ENCODE measurements at regions not wholly inside any gene's neighbourhood (a gene's known extent, or its start where the extent isn't known, plus 50 kb on each side); places are given as distances from the start of the nearest gene placed in this dataset.

GRCh38 chr11:19499026-19499669 lies 213.5 kb upstream of the NAV2 start (continued):
- TF ChIP-seq PHF8 (conservative IDR thresholded peaks at IDR 0.05; ENCODE audit: low read depth, low read length), result no peak
- no peak for TF ChIP-seq E2F6 (IDR thresholded peaks at IDR 0.05)
- TF ChIP-seq CTCF (IDR thresholded peaks at IDR 0.05; ENCODE audit: control extremely low read depth in 1 of 3, insufficient read depth in 1 of 3, low read depth in 1 of 3, low read length in 3 of 3), result no peak
